ENCODE measurements at regions not wholly inside any gene's neighbourhood (a gene's known extent, or its start where the extent isn't known, plus 50 kb on each side); places are given as distances from the start of the nearest gene placed in this dataset.

DNA sequence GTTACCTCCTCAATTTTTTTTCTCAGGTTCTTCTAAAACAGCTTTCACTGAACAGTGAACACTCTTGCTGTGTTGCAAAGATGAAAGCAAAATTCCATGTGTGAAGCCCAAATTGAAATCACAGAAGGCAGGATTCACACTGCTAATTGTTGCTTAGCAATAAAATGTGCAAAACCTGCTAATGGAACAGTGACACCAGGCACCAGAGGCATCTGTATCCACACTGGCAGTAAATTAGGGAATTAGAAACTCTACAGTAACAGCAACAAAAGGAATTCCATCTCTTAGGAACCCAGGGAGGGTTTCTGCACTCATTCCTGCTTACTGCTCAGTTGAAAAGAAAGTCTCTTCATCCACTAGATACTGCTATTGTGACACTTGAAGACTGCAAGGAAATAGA is 202.3 kb downstream of the GXYLT1 start:
- POLR2A ChIA-PET = no interaction called here
- no peak for TF ChIP-seq PBX3 (CRISPR knock-in tag; IDR thresholded peaks at IDR 0.05)
- TF ChIP-seq SP2 (tag by site-specific recombination; IDR thresholded peaks at IDR 0.05) = no peak
- no peak for TF ChIP-seq ZNF768 (tag by site-specific recombination; IDR thresholded peaks at IDR 0.05)
- no peak for TF ChIP-seq ZNF140 (tag by site-specific recombination; IDR thresholded peaks at IDR 0.05)
- TF ChIP-seq ZNF354C (tag by site-specific recombination; IDR thresholded peaks at IDR 0.05; ENCODE audit: borderline replicate concordance, low read depth) = no peak
- TF ChIP-seq ZNF837 (tag by site-specific recombination; IDR thresholded peaks at IDR 0.05) = no peak
- TF ChIP-seq ZNF423 (tag by site-specific recombination; IDR thresholded peaks at IDR 0.05) = no peak
- TF ChIP-seq, protein P1, sequence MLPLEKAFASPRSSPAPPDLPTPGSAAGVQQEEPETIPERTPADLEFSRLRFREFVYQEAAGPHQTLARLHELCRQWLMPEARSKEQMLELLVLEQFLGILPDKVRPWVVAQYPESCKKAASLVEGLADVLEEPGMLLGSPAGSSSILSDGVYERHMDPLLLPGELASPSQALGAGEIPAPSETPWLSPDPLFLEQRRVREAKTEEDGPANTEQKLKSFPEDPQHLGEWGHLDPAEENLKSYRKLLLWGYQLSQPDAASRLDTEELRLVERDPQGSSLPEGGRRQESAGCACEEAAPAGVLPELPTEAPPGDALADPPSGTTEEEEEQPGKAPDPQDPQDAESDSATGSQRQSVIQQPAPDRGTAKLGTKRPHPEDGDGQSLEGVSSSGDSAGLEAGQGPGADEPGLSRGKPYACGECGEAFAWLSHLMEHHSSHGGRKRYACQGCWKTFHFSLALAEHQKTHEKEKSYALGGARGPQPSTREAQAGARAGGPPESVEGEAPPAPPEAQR (tag by site-specific recombination; IDR thresholded peaks at IDR 0.05) = no peak
- no peak for TF ChIP-seq ZNF600 (tag by site-specific recombination; IDR thresholded peaks at IDR 0.05)
- TF ChIP-seq TRIM28 (IDR thresholded peaks at IDR 0.05; ENCODE audit: borderline replicate concordance, low read length) = no peak
- TF ChIP-seq ZNF701 (tag by site-specific recombination; IDR thresholded peaks at IDR 0.05) = no peak
- TF ChIP-seq ZNF148 (tag by site-specific recombination; IDR thresholded peaks at IDR 0.05; ENCODE audit: borderline replicate concordance) = no peak
- TF ChIP-seq ZNF571 (tag by site-specific recombination; IDR thresholded peaks at IDR 0.05) = no peak
- no peak for TF ChIP-seq ZNF544 (tag by site-specific recombination; IDR thresholded peaks at IDR 0.05)
- CTCF ChIA-PET = no interaction called here

DNA sequence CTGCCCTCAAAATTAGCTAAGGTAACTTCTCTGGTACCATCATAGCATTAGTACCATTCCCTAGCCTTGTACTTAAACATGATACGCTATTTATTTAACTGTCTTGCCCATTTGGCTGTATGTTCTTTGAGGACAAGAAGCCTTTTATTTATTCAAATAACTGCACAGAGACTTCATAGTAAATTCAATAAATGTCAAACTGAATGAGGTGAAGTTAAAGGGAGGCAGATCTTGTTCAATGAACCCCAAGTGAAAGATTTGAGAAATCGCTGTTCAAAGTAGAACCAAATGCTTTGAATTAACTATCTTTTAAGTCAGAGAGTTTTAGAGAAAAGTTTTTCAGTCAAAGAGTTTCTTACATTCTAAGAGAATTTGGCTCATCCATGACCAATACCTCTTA is 203.6 kb downstream of the GXYLT1 start:
- H3K36me3 ChIP-seq (ENCODE audit: control insufficient read depth in 2 of 2, insufficient read depth in 1 of 2, low read length in 2 of 2) = no peaks in the 10 kb centered on the region

More for the DNA sequence above, 202.3 kb downstream of the GXYLT1 start:
- Histone ChIP-seq H3K27ac (ENCODE audit: extremely low read depth, low read depth, low read length) (no peak overlapping the region), H3K36me3 (ENCODE audit: control insufficient read depth in 2 of 2, insufficient read depth in 1 of 2, low read length in 2 of 2) (no peaks in the 10 kb centered on the region), H3K4me3 (ENCODE audit: low read depth, low read length) (no peak overlapping the region), H3K4me1 (ENCODE audit: control insufficient read depth, insufficient read depth, low read length) (no peaks in the 10 kb centered on the region), H3K9me3 (ENCODE audit: control insufficient read depth, insufficient read depth, low read depth, low read length) (no peaks in the 10 kb centered on the region)

More for the DNA sequence above, 203.6 kb downstream of the GXYLT1 start:
- ChIA-PET CTCF (interaction anchor here (0.5 kb wide), 1 partner anchor 233 kb away, joined by 3 read pairs; no protein-coding TSS in a partner anchor), POLR2A (no interaction called here)
- Histone ChIP-seq H3K9me3 (ENCODE audit: control insufficient read depth, insufficient read depth, low read depth, low read length) (no peaks in the 10 kb centered on the region), H3K4me3 (ENCODE audit: low read depth, low read length) (no peak overlapping the region), H3K27ac (ENCODE audit: extremely low read depth, low read depth, low read length) (no peak overlapping the region), H3K4me1 (ENCODE audit: control insufficient read depth, insufficient read depth, low read length) (no peaks in the 10 kb centered on the region)
- no peak for TF ChIP-seq PBX3 (CRISPR knock-in tag; IDR thresholded peaks at IDR 0.05)
- no peak for TF ChIP-seq YY2 (tag by site-specific recombination; IDR thresholded peaks at IDR 0.05)
- TF ChIP-seq ZNF311 (tag by site-specific recombination; IDR thresholded peaks at IDR 0.05; ENCODE audit: borderline replicate concordance) = no peak
- TF ChIP-seq ZNF571 (tag by site-specific recombination; IDR thresholded peaks at IDR 0.05) = no peak
- TF ChIP-seq MEIS1 (CRISPR knock-in tag; IDR thresholded peaks at IDR 0.05; ENCODE audit: borderline replicate concordance) = no peak
- TF ChIP-seq ZNF654 (tag by site-specific recombination; IDR thresholded peaks at IDR 0.05; ENCODE audit: low read depth) = no peak
- no peak for TF ChIP-seq ZNF335 (tag by site-specific recombination; conservative IDR thresholded peaks at IDR 0.05)
- TF ChIP-seq ZNF518A (tag by site-specific recombination; conservative IDR thresholded peaks at IDR 0.05; ENCODE audit: low read depth) = no peak
- no peak for TF ChIP-seq ZNF701 (tag by site-specific recombination; IDR thresholded peaks at IDR 0.05)
- TF ChIP-seq, protein P2, sequence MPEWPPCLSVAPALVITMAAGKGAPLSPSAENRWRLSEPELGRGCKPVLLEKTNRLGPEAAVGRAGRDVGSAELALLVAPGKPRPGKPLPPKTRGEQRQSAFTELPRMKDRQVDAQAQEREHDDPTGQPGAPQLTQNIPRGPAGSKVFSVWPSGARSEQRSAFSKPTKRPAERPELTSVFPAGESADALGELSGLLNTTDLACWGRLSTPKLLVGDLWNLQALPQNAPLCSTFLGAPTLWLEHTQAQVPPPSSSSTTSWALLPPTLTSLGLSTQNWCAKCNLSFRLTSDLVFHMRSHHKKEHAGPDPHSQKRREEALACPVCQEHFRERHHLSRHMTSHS (tag by site-specific recombination; IDR thresholded peaks at IDR 0.05) = no peak
- no peak for TF ChIP-seq ZNF184 (tag by site-specific recombination; IDR thresholded peaks at IDR 0.05)

Data from HEK293 (cell line).